Fibroblast of skin of right biceps (primary cell): ENCODE measurements at regions not wholly inside any gene's neighbourhood (a gene's known extent, or its start where the extent isn't known, plus 50 kb on each side); places are given as distances from the start of the nearest gene placed in this dataset.
"Not testable (repeated sequence)": the region's sequence is repeated elsewhere in the genome, so short reads cannot be mapped to it uniquely, and the experiment has no call there.

Source experiments
- DNase-seq: peaks from one replicate; pipeline ENCODE4 v3.0.0-alpha.2; 2013

GRCh38 chr6:19699932-19700331 is 137.2 kb upstream of the ID4 start:
- no peak for DNase-seq

GRCh38 chr6:19705606-19706005 is 131.6 kb upstream of the ID4 start:
- no peak for DNase-seq

DNA sequence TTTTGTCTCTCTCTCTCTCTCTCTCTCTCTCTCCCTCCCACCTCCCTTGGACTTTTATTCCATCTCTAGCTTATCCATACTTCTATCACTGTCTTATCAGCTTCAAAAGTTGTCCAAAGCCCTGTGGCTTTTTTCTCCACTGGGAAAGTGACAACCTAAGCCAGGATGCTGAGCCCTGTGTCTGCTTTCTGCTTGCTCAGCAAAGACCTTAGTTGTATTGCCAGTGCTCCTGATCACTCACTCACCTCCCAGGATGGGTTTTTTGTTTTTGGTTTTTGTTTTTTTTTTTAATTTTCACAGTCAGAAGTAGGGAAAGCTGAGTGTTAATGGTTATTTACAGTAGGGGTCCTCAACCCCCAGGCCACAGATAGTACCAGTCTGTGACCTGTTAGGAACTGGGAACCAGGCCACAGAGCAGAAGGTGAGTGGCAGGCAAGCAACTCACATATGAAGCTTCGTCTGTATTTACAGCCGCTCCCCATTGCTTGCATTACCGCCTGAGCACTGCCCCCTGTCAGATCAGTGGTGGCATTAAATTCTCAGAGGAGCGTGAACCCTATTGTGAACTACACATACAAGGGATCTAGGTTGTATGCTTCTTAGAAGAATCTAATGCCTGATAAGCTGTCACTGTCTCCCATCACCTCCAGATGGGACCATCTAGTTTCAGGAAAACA is 125.0 kb upstream of the ID4 start:
- no peak for DNase-seq

DNA sequence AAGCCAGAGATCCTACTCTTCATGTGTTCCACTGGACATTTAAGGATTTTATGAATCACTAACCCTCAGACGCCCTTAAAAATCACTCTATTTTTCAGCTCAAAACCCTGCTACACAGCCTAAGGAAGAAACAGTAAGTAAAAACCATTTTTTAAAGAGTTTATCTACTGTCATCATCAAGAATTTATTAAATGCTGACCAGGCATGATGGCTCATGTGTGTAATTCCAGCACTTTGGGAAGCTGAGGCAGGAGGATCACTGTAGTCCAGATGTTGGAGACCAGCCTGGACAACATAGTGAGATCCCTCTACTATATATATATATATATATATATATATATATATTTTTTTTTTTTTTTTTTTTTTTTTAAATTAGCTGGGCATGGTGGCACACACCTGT is 124.2 kb upstream of the ID4 start:
- no peak for DNase-seq

- DNase-seq = no peak
These were observed 123.8 kb upstream of the ID4 start for GRCh38 chr6:19713411-19713810.

DNA sequence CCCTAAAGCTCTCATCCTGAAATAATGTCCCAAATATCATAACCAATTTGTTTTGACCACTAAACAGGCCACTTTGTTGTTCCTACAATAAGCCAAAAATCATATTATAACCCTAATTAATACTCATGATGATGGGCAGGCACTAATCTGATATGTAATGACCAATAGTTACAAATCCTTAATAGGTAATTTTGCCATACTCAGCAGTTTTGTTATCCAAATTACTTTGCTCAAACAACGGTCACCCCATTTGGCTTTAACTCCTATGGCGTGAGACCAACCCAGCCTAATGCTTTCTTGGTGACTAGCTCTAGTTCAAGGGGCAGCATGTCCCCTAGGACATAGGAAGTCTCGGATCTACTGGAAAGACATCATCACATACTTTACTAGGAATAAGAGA is 123.2 kb upstream of the ID4 start:
- DNase-seq = no peak

GRCh38 chr6:19714434-19715166 is 122.6 kb upstream of the ID4 start:
- DNase-seq = no peak

DNA sequence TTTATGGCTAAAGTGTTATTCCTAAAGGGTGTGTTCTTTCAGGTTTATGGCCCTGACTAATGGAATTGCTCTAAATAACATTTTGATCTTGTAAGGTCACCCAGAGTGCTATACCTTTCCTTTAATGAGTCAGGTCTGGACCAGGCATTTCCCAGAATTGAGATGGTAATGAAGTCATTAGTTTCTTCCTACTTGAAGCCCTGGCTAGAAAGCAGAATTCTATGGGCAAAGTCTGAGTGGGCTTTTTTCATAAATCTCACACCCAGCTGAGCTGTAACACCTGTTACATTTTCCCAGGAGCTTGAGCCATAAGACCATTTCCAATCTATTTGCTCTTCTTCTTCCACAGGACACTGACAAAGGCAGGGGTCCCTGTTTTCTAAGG is 122.0 kb upstream of the ID4 start:
- DNase-seq = no peak

DNA sequence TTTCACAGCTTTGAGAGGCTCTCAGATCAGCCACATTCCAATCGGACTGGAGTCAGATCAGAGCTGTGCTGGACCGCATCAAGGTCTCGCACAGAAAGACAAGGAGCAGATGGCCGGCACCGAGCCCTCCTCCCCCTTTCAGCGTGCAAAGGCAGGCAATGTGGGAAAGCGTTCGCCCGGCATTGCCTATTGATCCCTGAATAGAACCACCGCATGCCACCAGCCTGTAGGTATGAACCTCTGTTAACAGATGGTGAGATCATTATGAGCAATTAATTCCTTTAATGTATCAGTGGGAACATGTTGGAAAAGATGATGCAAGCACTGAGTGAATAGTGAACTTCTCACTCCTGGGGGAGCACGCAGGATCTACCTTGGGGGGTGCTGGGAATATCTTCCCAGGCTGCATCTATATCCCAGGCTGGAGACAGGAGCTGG is 117.5 kb upstream of the ID4 start:
- DNase-seq = peak; percentile 69

DNA sequence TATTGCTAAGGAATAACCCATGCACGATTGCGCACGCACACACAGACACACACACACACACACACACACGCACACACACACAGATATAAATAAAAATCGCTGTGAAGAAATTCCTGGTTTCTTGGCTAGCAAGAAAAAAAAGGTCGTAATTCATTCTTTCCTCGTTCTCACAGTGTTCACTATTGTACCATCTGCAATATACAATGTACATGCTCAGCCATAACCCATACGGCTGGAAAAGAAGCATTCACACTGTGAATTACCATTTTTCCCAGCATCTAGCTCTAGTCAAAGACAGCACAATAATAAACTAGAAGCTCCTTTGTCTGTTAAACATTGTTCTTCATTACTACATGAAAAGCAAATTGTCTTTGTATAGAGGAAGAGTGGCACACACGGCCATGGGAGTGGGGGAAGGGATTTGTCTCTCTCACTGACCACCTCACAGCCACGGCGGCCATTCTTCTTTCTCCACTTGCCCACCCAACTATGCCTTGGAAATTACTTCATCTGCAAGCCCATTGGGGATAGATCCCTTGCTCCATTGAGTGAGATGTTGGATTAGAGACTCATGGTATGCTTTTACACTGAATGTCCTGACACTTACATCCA is 115.3 kb upstream of the ID4 start:
- DNase-seq = no peak

GRCh38 chr6:19722999-19723398 is 114.2 kb upstream of the ID4 start:
- DNase-seq = no peak

GRCh38 chr6:19723545-19723944 is 113.6 kb upstream of the ID4 start:
- DNase-seq = peak; percentile 88

GRCh38 chr6:19725436-19725835 is 111.7 kb upstream of the ID4 start:
- DNase-seq = not testable (repeated sequence)

GRCh38 chr6:19731282-19731681 is 105.9 kb upstream of the ID4 start:
- DNase-seq = peak; percentile 97

GRCh38 chr6:19734061-19734460 is 103.1 kb upstream of the ID4 start:
- no peak for DNase-seq

- DNase-seq = no peak
These were observed 102.7 kb upstream of the ID4 start for GRCh38 chr6:19734519-19734918.

- peak; percentile 39 for DNase-seq
These were observed 101.1 kb upstream of the ID4 start for GRCh38 chr6:19736066-19736465.

GRCh38 chr6:19738010-19738409 is 99.2 kb upstream of the ID4 start:
- DNase-seq = no peak

DNA sequence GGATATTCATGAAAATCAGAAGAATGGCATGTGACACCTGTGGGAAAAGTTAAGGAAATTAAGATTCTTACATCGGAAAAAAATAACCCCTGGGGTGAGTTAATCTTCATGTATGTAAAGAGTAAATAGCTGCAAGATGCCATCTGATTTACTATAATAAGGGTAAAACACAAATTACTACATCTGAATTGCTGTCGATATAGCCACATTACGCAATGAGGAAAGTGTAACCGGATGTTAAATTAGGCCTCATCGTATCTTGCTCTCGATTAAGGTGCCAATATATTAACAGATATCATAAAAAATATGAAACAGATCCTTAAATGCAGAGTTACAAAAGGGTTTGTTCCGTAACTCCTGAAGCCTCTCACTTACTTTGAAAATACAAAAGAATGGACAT is 87.4 kb upstream of the ID4 start:
- no peak for DNase-seq

DNA sequence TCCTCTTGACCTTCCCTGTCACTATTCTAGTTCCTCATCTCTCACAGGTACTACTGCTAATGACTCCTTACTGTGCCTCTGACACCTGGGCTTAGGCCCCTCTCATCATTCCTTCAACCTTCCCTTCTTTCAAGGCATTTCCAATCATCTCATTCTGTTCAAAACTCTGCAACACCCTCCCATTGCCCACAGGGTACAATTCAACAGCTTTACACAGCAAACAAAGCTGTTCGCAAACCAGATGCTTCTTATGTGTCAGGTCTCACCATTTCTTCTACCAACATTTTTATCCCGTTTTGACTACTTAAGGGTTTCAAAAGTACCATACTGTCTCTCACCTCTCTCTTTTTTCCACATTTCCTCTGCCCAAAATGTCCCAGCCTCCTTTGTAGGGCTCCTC is 84.4 kb upstream of the ID4 start:
- no peak for DNase-seq

DNA sequence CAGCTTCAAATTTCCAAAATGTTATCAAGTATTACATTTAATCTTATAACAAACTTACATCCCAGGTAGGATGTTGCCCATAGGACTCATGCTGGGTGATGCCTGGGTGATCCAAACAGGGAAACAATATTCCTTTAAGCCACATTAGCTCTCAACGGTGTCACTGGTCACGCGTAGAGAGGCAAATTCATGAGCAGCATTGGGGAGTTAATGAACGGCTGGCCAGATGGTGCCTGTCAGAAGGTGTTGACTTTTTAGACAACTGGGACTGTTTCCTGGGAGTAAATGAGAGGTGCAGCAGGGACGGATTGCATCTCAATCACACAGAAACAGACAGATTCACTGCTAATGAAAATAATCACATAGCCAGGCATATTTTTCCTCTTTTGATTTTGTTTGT is 83.3 kb upstream of the ID4 start:
- no peak for DNase-seq

DNA sequence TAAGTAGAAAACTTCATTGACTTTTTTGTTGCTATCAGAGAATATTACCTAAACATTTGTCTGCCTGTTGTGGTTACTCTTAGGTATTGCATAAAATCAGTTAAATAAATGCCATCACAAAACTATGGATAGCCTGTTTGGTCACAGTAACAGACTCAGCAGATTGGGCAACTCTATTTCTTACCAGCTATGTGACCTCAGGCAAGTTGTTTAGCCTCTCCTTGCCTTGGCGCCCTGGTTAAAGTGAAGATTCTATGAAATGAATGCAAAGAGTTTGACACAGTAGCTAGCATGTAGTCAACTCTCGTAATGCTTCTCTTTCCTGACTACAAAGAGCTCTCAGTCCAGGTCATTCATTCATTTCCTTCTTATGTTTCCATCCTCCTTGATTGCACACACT is 82.5 kb upstream of the ID4 start:
- DNase-seq = no peak

DNA sequence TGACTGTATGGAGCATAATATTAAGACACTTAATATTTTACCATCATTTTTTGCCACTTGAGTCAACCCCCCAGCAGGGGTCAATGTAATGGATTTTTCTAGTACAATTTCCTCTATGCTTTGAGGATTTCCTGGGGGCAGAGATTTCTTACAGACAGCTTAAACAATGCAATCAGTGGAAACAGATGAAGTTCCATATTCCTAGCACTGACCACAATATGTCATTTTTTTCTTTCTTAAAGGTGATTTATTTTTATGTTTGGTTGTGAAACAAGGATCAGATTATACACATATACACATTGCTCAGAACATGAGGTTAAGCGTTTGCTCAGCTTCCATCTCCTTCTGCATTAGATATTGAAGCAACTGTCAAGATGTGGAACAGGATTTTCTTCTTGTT is 82.0 kb upstream of the ID4 start:
- DNase-seq = peak; percentile 74

GRCh38 chr6:19757036-19757435 is 80.1 kb upstream of the ID4 start:
- peak; percentile 82 for DNase-seq
